Fibroblast of lung (primary cell): ENCODE measurements at regions not wholly inside any gene's neighbourhood (a gene's known extent, or its start where the extent isn't known, plus 50 kb on each side); places are given as distances from the start of the nearest gene placed in this dataset.

ENCODE experiments used
- DNase-seq, 2 donors: peaks; one replicate each; pipeline versions ENCODE4 v3.0.0 to v3.0.0-alpha.2; 2010; ENCODE audit warnings: low read depth in 2 of 2
- H2AFZ ChIP-seq: 2 replicates; pipeline ENCODE4 v1.5.1; 2012; ENCODE audit warnings: low read length, control low read depth, inconsistent platforms
- H3K27ac ChIP-seq: 2 replicates; pipeline ENCODE4 v1.5.1; 2011; ENCODE audit warnings: low read length, control low read depth; ENCODE audit not compliant: insufficient read depth
- H3K27me3 ChIP-seq: 2 replicates; pipeline ENCODE4 v1.5.1; 2011; ENCODE audit warnings: mild to moderate bottlenecking, low read length; ENCODE audit not compliant: control insufficient read depth, insufficient read depth
- H3K36me3 ChIP-seq: 2 replicates; pipeline ENCODE4 v1.5.1; 2011; ENCODE audit warnings: low read length; ENCODE audit not compliant: control insufficient read depth, insufficient read depth
- H3K4me1 ChIP-seq: 2 replicates; pipeline ENCODE4 v1.5.1; 2011; ENCODE audit warnings: low read length; ENCODE audit not compliant: control insufficient read depth, insufficient read depth; ENCODE audit errors: extremely low read depth
- H3K4me2 ChIP-seq: 2 replicates; pipeline ENCODE4 v1.5.1; 2011; ENCODE audit warnings: low read length, control low read depth; ENCODE audit not compliant: insufficient read depth; ENCODE audit errors: extremely low read depth
- H3K4me3 ChIP-seq, 4 experiments: fragments of 200-600 bp in 1 of 4; sonication (generic) in 1 of 4; replicated peaks in 1 of 4; 2 replicates each; pipeline ENCODE4 v1.5.1; 2011 to 2016; ENCODE audit warnings: low read length in 4 of 4, low read depth in 3 of 4, mild to moderate bottlenecking in 3 of 4, control low read depth in 2 of 4, inconsistent platforms in 1 of 4, mixed read lengths in 1 of 4; ENCODE audit not compliant: insufficient read depth in 1 of 4; ENCODE audit errors: control extremely low read depth in 1 of 4
- H3K79me2 ChIP-seq: 2 replicates; pipeline ENCODE4 v1.5.1; 2012; ENCODE audit warnings: mild to moderate bottlenecking, low read length, inconsistent platforms; ENCODE audit not compliant: control insufficient read depth, insufficient read depth
- H3K9ac ChIP-seq: 2 replicates; pipeline ENCODE4 v1.5.1; 2011; ENCODE audit warnings: mild to moderate bottlenecking, low read length, control low read depth; ENCODE audit not compliant: insufficient read depth
- H3K9me3 ChIP-seq: 2 replicates; pipeline ENCODE4 v1.5.1; 2012; ENCODE audit warnings: low read depth, low read length; ENCODE audit not compliant: control insufficient read depth, insufficient read depth
- H4K20me1 ChIP-seq: 2 replicates; pipeline ENCODE4 v1.5.1; 2011; ENCODE audit warnings: low read length; ENCODE audit not compliant: control insufficient read depth, insufficient read depth; ENCODE audit errors: extremely low read depth
- EZH2 ChIP-seq: IDR thresholded peaks from 2 replicates; pipeline ENCODE4 v1.5.1; 2012; ENCODE audit warnings: low read length, control low read depth, mild to moderate bottlenecking; ENCODE audit errors: missing control alignments
- TF ChIP-seq, protein P1 (sequence below), 2 donors: IDR thresholded peaks in 1 of 2; conservative IDR thresholded peaks in 1 of 2; 1 replicate in 1 of 2; 2 replicates in 1 of 2; pipeline ENCODE4 v1.5.1; 2011 to 2012; ENCODE audit warnings: low read length in 2 of 2, control low read depth in 1 of 2, inconsistent platforms in 1 of 2, low read depth in 1 of 2, mild to moderate bottlenecking in 1 of 2

DNA sequence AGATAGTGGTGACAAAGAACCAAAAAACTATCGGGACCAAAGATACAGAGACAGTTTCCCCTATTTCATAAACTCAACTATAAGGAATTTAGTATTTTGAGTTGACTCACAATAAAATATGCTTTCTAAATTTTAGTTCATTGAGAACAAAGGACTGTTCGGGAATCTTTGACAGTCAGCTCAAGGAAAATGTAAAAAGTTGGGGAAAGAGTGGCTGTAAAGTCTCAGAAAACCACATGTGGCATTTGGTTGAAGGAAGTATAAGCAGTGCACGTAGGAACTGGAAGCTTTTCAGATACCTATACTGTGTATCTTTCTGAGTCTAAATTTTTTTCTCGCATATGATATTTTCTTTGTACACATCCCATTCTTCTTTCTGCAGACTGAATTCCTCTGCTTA is 688.9 kb downstream of the KCNA4 start:
- Histone ChIP-seq H3K27me3 (no peaks in the 10 kb centered on the region), H3K4me1 (no peaks in the 10 kb centered on the region), H3K36me3 (no peaks in the 10 kb centered on the region), H4K20me1 (no peaks in the 10 kb centered on the region), H3K27ac (no peak overlapping the region), H3K9ac (no peak overlapping the region), H3K9me3 (no peaks in the 10 kb centered on the region), H3K79me2 (no peaks in the 10 kb centered on the region), H3K4me3 (no peak overlapping the region), H3K4me2 (no peak overlapping the region), H2AFZ (no peak overlapping the region)
- DNase-seq = peak in 1 of 2 donors; percentile 25
- TF ChIP-seq, protein P1, sequence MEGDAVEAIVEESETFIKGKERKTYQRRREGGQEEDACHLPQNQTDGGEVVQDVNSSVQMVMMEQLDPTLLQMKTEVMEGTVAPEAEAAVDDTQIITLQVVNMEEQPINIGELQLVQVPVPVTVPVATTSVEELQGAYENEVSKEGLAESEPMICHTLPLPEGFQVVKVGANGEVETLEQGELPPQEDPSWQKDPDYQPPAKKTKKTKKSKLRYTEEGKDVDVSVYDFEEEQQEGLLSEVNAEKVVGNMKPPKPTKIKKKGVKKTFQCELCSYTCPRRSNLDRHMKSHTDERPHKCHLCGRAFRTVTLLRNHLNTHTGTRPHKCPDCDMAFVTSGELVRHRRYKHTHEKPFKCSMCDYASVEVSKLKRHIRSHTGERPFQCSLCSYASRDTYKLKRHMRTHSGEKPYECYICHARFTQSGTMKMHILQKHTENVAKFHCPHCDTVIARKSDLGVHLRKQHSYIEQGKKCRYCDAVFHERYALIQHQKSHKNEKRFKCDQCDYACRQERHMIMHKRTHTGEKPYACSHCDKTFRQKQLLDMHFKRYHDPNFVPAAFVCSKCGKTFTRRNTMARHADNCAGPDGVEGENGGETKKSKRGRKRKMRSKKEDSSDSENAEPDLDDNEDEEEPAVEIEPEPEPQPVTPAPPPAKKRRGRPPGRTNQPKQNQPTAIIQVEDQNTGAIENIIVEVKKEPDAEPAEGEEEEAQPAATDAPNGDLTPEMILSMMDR (conservative IDR thresholded peaks at IDR 0.05 in 1 of 2, IDR thresholded peaks at IDR 0.05 in 1 of 2; ENCODE audit: low read depth in 1 of 2, low read length in 2 of 2) = no peak
- no peak for TF ChIP-seq EZH2

DNA sequence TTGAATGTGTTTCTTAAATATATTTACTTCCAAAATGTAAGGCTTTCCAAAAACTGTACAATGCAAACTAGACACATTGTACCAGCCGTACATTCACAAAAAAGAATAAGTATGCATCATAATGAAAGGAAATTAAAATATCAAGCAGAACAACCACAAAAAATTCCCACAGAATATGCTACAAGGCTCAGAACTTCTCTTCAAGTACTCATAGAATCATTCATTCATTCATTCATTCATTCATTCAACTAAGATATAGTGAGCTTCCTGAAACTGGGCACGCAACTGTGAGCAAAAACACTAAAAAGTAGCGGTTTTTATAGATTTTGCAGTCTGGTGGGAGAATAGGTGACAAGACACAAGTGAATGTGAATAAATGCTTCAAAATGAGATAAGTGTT is 690.1 kb downstream of the KCNA4 start:
- no peak for DNase-seq
- H3K9ac ChIP-seq = no peak overlapping the region
- H3K9me3 ChIP-seq = no peaks in the 10 kb centered on the region

DNA sequence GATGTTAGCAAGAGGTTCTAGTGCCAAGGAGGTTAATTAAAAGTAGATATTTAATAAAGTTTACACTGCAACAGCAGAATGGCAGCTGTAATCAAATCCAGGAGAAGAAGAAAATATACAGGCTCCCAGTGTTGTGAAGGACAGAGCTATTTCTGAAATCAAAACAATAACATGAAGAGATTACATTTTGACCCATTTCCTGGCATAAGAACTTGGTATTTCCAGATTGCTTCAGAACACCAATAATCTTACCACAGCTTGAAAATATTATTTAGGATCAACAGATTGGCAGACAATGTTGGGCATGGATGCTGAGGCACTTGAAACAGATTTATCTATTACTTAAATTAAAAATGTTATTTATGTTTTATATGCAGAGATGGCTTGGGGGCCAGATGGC is 692.5 kb downstream of the KCNA4 start:
- H3K4me3 ChIP-seq = no peak overlapping the region
- H3K9ac ChIP-seq = no peak overlapping the region
- no peaks in the 10 kb centered on the region for H3K27me3 ChIP-seq
- H3K4me1 ChIP-seq = no peaks in the 10 kb centered on the region
- H4K20me1 ChIP-seq = no peaks in the 10 kb centered on the region
- no peak overlapping the region for H3K27ac ChIP-seq
- no peak overlapping the region for H3K4me2 ChIP-seq
- H3K9me3 ChIP-seq = no peaks in the 10 kb centered on the region
- H3K36me3 ChIP-seq = no peaks in the 10 kb centered on the region
- DNase-seq = no peak
- H3K79me2 ChIP-seq = no peaks in the 10 kb centered on the region
- no peak overlapping the region for H2AFZ ChIP-seq
- TF ChIP-seq, protein P1 (conservative IDR thresholded peaks at IDR 0.05 in 1 of 2, IDR thresholded peaks at IDR 0.05 in 1 of 2; ENCODE audit: low read depth in 1 of 2, low read length in 2 of 2) = no peak
- no peak for TF ChIP-seq EZH2

More for the DNA sequence above, 690.1 kb downstream of the KCNA4 start:
- Histone ChIP-seq H3K4me2 (no peak overlapping the region), H3K27me3 (no peaks in the 10 kb centered on the region), H3K27ac (no peak overlapping the region), H3K4me1 (no peaks in the 10 kb centered on the region), H3K36me3 (no peaks in the 10 kb centered on the region), H3K4me3 (no peak overlapping the region), H2AFZ (no peak overlapping the region), H4K20me1 (no peaks in the 10 kb centered on the region), H3K79me2 (no peaks in the 10 kb centered on the region)
- no peak for TF ChIP-seq EZH2
- TF ChIP-seq, protein P1 (conservative IDR thresholded peaks at IDR 0.05 in 1 of 2, IDR thresholded peaks at IDR 0.05 in 1 of 2; ENCODE audit: low read depth in 1 of 2, low read length in 2 of 2) = no peak
